Neural crest cell (in vitro differentiated cells): ENCODE measurements at regions not wholly inside any gene's neighbourhood (a gene's known extent, or its start where the extent isn't known, plus 50 kb on each side); places are given as distances from the start of the nearest gene placed in this dataset.

Source experiments
- DNase-seq: peaks from one replicate; pipeline ENCODE4 v3.0.0; 2021; ENCODE audit warnings: low read depth, mixed read lengths, low spot score
- H3K27ac Mint-ChIP-seq: one replicate; pipeline ENCODE4 v1.8.0; 2021; ENCODE audit warnings: mild to moderate bottlenecking, mixed read lengths; ENCODE audit not compliant: unreplicated experiment
- H3K27me3 Mint-ChIP-seq: 2 replicates; pipeline ENCODE4 v1.8.0; 2021; ENCODE audit warnings: low read depth, mild to moderate bottlenecking, mixed read lengths
- H3K36me3 Mint-ChIP-seq: 2 replicates; pipeline ENCODE4 v1.8.0; 2021; ENCODE audit warnings: low read depth, mild to moderate bottlenecking, mixed read lengths
- H3K4me1 Mint-ChIP-seq: 2 replicates; pipeline ENCODE4 v1.8.0; 2021; ENCODE audit warnings: mixed read lengths
- H3K4me3 Mint-ChIP-seq: one replicate; pipeline ENCODE4 v1.8.0; 2021; ENCODE audit warnings: mild to moderate bottlenecking, mixed read lengths
- H3K9me3 Mint-ChIP-seq: 2 replicates; pipeline ENCODE4 v1.8.0; 2021; ENCODE audit warnings: mixed read lengths
- CTCF ChIP-seq: fragments of 200-600 bp; sonication (generic); conservative IDR thresholded peaks from 2 replicates; pipeline ENCODE4 v1.5.0; 2021; ENCODE audit warnings: antibody characterized with exemption, mild to moderate bottlenecking

- no peak for TF ChIP-seq CTCF
- Mint-ChIP-seq H3K27me3 (no peaks in the 10 kb centered on the region), H3K4me1 (peaks cover 5% of the 10 kb centered on the region), H3K27ac (peak overlapping the region; percentile 44), H3K36me3 (no peaks in the 10 kb centered on the region), H3K4me3 (no peak overlapping the region), H3K9me3 (no peaks in the 10 kb centered on the region)
- no peak for DNase-seq
Measured at GRCh38 chr5:168073991-168074800, 217.2 kb upstream of the WWC1 start.

GRCh38 chr5:168075387-168075786 is 216.1 kb upstream of the WWC1 start:
- H3K4me1 Mint-ChIP-seq, result peaks cover 5% of the 10 kb centered on the region
- peaks cover 5% of the 10 kb centered on the region for H3K36me3 Mint-ChIP-seq
- no peak overlapping the region for H3K4me3 Mint-ChIP-seq
- H3K9me3 Mint-ChIP-seq, result no peaks in the 10 kb centered on the region
- no peak for DNase-seq
- H3K27ac Mint-ChIP-seq, result no peak overlapping the region
- TF ChIP-seq CTCF, result no peak
- H3K27me3 Mint-ChIP-seq, result no peaks in the 10 kb centered on the region

- Mint-ChIP-seq H3K27me3 (no peaks in the 10 kb centered on the region), H3K4me1 (peaks cover 5% of the 10 kb centered on the region), H3K36me3 (peaks cover 5% of the 10 kb centered on the region), H3K4me3 (no peak overlapping the region), H3K27ac (no peak overlapping the region), H3K9me3 (peaks cover 5% of the 10 kb centered on the region)
- peak; percentile 61 for TF ChIP-seq CTCF
- DNase-seq, result peak; percentile 56
Measured at GRCh38 chr5:168076561-168076991, 214.9 kb upstream of the WWC1 start.

GRCh38 chr5:168085261-168086031 is 206.0 kb upstream of the WWC1 start:
- Mint-ChIP-seq H3K36me3 (peaks cover 10% of the 10 kb centered on the region), H3K27ac (no peak overlapping the region), H3K9me3 (peaks cover 5% of the 10 kb centered on the region), H3K4me1 (peaks cover 4% of the 10 kb centered on the region), H3K4me3 (no peak overlapping the region), H3K27me3 (no peaks in the 10 kb centered on the region)
- TF ChIP-seq CTCF, result no peak
- no peak for DNase-seq

GRCh38 chr5:168086104-168086610 is 205.3 kb upstream of the WWC1 start:
- no peaks in the 10 kb centered on the region for H3K27me3 Mint-ChIP-seq
- no peak overlapping the region for H3K4me3 Mint-ChIP-seq
- no peak overlapping the region for H3K27ac Mint-ChIP-seq
- peaks cover 10% of the 10 kb centered on the region for H3K36me3 Mint-ChIP-seq
- no peak for TF ChIP-seq CTCF
- H3K4me1 Mint-ChIP-seq, result peaks cover 4% of the 10 kb centered on the region
- DNase-seq, result no peak
- peaks cover 2% of the 10 kb centered on the region for H3K9me3 Mint-ChIP-seq
